ENCODE measurements at regions not wholly inside any gene's neighbourhood (a gene's known extent, or its start where the extent isn't known, plus 50 kb on each side); places are given as distances from the start of the nearest gene placed in this dataset.

DNA sequence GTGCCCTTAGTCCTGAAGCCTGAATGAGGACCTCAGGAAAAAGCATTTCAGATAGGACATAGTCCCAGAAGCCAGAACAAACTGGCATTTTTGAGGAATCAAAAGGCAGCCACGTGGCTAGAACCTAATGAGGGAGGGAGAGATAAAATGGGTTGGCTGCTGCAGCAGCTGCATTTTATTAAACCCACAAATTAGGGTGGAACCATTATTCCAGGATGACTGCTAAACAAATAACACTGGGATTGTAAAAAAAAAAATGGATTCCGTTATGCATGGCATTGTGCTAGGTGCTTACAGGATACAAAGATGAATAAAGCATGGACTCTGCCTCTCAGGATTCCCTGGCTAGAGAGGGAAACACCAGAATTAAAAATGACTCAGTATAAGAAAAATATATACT is 141.5 kb downstream of the SATB1 start:
- no peak for TF ChIP-seq YY1 (IDR thresholded peaks at IDR 0.05; ENCODE audit: low read depth)
- no peak for TF ChIP-seq CEBPB (IDR thresholded peaks at IDR 0.05)

DNA sequence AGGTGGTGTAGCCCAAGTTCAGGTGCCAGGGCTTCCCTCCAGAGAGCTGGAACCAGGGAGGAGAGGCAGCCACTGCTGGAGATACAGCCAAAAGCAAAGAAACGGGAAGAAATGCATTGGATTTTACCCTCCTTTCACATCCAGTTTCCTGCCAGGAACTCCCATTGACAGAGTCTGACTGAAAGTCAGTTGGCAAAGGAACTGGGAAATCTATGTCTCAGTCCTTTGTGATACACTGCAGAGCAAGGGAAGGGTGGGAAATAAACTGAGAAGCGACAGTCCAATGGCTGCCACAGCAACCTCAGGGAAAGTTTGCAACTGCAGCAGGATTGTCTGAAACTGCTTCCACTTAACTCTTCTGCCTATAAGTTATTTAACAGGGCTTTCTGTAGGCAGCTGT is 142.6 kb downstream of the SATB1 start:
- TF ChIP-seq RAD21 (IDR thresholded peaks at IDR 0.05; ENCODE audit: low read depth) (no peak), CEBPB (IDR thresholded peaks at IDR 0.05) (no peak), FOXM1 (IDR thresholded peaks at IDR 0.05; ENCODE audit: borderline replicate concordance, low read depth) (no peak), TCF12 (IDR thresholded peaks at IDR 0.05; ENCODE audit: low read depth) (no peak), TEAD4 (IDR thresholded peaks at IDR 0.05) (no peak), EGR1 (IDR thresholded peaks at IDR 0.05) (no peak), YY1 (IDR thresholded peaks at IDR 0.05; ENCODE audit: low read depth) (no peak), CREB1 (IDR thresholded peaks at IDR 0.05; ENCODE audit: low read depth) (no peak)
- TF ChIP-seq, protein P1, sequence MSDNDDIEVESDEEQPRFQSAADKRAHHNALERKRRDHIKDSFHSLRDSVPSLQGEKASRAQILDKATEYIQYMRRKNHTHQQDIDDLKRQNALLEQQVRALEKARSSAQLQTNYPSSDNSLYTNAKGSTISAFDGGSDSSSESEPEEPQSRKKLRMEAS (IDR thresholded peaks at IDR 0.05), result no peak
- TF ChIP-seq, protein P2, sequence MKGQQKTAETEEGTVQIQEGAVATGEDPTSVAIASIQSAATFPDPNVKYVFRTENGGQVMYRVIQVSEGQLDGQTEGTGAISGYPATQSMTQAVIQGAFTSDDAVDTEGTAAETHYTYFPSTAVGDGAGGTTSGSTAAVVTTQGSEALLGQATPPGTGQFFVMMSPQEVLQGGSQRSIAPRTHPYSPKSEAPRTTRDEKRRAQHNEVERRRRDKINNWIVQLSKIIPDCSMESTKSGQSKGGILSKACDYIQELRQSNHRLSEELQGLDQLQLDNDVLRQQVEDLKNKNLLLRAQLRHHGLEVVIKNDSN (IDR thresholded peaks at IDR 0.05), result no peak

DNA sequence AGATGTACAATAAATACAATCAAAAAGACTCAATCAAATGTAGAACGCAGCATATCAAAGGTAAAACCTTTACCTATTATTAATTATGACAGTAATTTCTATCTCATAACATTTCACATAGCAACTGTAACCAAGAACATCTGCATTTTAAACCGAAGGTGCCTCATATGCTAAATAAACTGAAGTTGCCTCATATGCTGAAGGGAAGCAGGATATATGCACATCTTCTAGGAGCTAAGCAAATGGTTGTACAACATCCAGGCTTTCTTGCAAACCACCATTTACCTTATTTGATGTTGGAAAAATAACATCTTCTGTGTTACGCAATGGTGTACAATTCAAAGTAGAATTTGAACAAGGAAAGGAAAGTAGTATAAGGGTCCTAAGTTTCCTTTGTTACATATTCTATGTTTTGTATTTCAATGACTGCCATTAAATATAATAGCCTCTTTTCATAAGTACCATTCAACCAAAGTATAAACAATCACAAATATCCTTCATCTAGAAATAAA is 145.9 kb downstream of the SATB1 start:
- TF ChIP-seq FOXM1 (IDR thresholded peaks at IDR 0.05; ENCODE audit: borderline replicate concordance, low read depth) (no peak), NFIC (IDR thresholded peaks at IDR 0.05) (no peak)
- TF ChIP-seq, protein P2 (IDR thresholded peaks at IDR 0.05), result no peak

DNA sequence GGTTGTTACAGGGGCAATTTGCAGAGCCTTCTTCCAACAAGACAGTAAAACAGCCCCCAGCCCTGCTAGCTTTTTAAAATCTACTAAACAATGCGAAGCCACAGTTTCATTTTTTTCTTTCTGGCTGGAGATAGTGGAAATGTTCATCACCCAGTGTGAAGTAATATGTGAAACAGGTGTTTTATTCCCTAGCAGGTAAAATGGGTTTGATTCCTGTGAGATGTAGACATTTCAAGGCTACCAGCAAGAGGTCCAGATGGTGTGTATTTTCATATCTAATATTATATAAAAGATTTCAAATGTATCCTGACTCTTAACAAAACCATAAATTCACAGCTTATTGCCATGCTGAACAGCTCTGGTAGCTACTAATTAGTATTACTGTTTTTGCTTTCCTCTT is 160.3 kb downstream of the SATB1 start:
- TF ChIP-seq CEBPB (IDR thresholded peaks at IDR 0.05) (no peak), CREB1 (IDR thresholded peaks at IDR 0.05; ENCODE audit: low read depth) (no peak), TAF1 (IDR thresholded peaks at IDR 0.05; ENCODE audit: low read depth) (no peak), ZBTB7A (IDR thresholded peaks at IDR 0.05; ENCODE audit: low read depth) (no peak), TCF12 (IDR thresholded peaks at IDR 0.05; ENCODE audit: low read depth) (no peak), EP300 (IDR thresholded peaks at IDR 0.05; ENCODE audit: borderline replicate concordance) (no peak), EGR1 (IDR thresholded peaks at IDR 0.05) (no peak), TEAD4 (IDR thresholded peaks at IDR 0.05) (no peak), YY1 (IDR thresholded peaks at IDR 0.05; ENCODE audit: low read depth) (no peak), RAD21 (IDR thresholded peaks at IDR 0.05; ENCODE audit: low read depth) (no peak)
- TF ChIP-seq, protein P2 (IDR thresholded peaks at IDR 0.05), result no peak

DNA sequence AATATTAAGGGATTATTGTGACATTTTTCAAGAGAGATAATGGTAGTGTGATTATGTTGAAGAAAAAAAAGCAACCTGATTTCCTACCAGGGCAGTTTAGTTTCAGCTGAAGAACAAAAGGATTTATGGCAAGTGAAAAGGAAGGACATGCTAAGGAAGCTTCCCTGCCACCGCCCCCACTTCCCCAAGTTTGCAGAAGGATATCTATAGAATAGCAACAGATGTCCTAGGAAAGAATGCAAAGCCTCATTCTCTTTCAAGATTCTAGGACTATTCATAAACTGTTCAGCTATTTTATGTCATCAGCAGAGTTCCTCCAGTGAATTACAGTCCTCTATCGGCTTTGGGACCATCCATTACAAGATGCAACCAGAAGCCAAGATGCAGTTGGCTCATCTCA is 160.8 kb downstream of the SATB1 start:
- TF ChIP-seq RAD21 (IDR thresholded peaks at IDR 0.05; ENCODE audit: low read depth) (no peak), EGR1 (IDR thresholded peaks at IDR 0.05) (no peak), TEAD4 (IDR thresholded peaks at IDR 0.05) (no peak), EP300 (IDR thresholded peaks at IDR 0.05; ENCODE audit: borderline replicate concordance) (no peak), CEBPB (IDR thresholded peaks at IDR 0.05) (no peak), TCF12 (IDR thresholded peaks at IDR 0.05; ENCODE audit: low read depth) (no peak), ZBTB7A (IDR thresholded peaks at IDR 0.05; ENCODE audit: low read depth) (no peak), NFIC (IDR thresholded peaks at IDR 0.05) (no peak), TAF1 (IDR thresholded peaks at IDR 0.05; ENCODE audit: low read depth) (no peak), CREB1 (IDR thresholded peaks at IDR 0.05; ENCODE audit: low read depth) (no peak), YY1 (IDR thresholded peaks at IDR 0.05; ENCODE audit: low read depth) (no peak), FOXM1 (IDR thresholded peaks at IDR 0.05; ENCODE audit: borderline replicate concordance, low read depth) (no peak)
- TF ChIP-seq, protein P2 (IDR thresholded peaks at IDR 0.05), result no peak
- TF ChIP-seq, protein P1 (IDR thresholded peaks at IDR 0.05), result no peak
- TF ChIP-seq, protein P3, sequence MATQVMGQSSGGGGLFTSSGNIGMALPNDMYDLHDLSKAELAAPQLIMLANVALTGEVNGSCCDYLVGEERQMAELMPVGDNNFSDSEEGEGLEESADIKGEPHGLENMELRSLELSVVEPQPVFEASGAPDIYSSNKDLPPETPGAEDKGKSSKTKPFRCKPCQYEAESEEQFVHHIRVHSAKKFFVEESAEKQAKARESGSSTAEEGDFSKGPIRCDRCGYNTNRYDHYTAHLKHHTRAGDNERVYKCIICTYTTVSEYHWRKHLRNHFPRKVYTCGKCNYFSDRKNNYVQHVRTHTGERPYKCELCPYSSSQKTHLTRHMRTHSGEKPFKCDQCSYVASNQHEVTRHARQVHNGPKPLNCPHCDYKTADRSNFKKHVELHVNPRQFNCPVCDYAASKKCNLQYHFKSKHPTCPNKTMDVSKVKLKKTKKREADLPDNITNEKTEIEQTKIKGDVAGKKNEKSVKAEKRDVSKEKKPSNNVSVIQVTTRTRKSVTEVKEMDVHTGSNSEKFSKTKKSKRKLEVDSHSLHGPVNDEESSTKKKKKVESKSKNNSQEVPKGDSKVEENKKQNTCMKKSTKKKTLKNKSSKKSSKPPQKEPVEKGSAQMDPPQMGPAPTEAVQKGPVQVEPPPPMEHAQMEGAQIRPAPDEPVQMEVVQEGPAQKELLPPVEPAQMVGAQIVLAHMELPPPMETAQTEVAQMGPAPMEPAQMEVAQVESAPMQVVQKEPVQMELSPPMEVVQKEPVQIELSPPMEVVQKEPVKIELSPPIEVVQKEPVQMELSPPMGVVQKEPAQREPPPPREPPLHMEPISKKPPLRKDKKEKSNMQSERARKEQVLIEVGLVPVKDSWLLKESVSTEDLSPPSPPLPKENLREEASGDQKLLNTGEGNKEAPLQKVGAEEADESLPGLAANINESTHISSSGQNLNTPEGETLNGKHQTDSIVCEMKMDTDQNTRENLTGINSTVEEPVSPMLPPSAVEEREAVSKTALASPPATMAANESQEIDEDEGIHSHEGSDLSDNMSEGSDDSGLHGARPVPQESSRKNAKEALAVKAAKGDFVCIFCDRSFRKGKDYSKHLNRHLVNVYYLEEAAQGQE (IDR thresholded peaks at IDR 0.05; ENCODE audit: low read depth), result no peak

DNA sequence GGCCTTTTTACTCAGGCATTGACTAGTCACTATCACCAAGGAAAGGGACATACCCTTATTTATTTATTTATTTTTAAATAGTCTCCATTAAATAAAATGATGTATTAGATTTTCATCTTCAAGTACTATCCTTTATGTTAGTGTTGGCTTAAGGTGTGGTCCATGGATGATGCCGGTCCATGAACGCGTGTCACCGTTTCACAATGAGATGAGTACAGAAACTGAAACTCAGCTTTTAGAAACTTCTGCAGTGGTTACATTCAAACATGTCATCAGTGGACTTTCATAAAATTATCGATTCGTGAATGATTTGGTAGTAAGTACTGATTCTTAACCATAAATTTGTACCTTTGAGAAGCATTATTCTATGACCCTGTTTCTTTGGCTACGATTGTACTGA is 166.6 kb downstream of the SATB1 start:
- TF ChIP-seq TAF1 (IDR thresholded peaks at IDR 0.05; ENCODE audit: low read depth) (no peak), NFIC (IDR thresholded peaks at IDR 0.05) (no peak), FOXM1 (IDR thresholded peaks at IDR 0.05; ENCODE audit: borderline replicate concordance, low read depth) (no peak), EGR1 (IDR thresholded peaks at IDR 0.05) (no peak), CEBPB (IDR thresholded peaks at IDR 0.05) (no peak), TEAD4 (IDR thresholded peaks at IDR 0.05) (no peak), YY1 (IDR thresholded peaks at IDR 0.05; ENCODE audit: low read depth) (no peak), EP300 (IDR thresholded peaks at IDR 0.05; ENCODE audit: borderline replicate concordance) (no peak), RAD21 (IDR thresholded peaks at IDR 0.05; ENCODE audit: low read depth) (no peak), ZBTB7A (IDR thresholded peaks at IDR 0.05; ENCODE audit: low read depth) (no peak), CREB1 (IDR thresholded peaks at IDR 0.05; ENCODE audit: low read depth) (no peak), TCF12 (IDR thresholded peaks at IDR 0.05; ENCODE audit: low read depth) (no peak)
- TF ChIP-seq, protein P1 (IDR thresholded peaks at IDR 0.05), result no peak
- TF ChIP-seq, protein P2 (IDR thresholded peaks at IDR 0.05), result no peak

Measured in Ishikawa (cell line).